Testis (tissue), 2 donors: ENCODE measurements at regions not wholly inside any gene's neighbourhood (a gene's known extent, or its start where the extent isn't known, plus 50 kb on each side); places are given as distances from the start of the nearest gene placed in this dataset.

Experiments
- DNase-seq: peaks from one replicate; pipeline ENCODE4 v3.0.0-alpha.2; 2019
- H3K27ac ChIP-seq, 2 donors: fragments of 200-600 bp; sonication (generic); one replicate each; pipeline ENCODE4 v1.5.1; 2019
- H3K27me3 ChIP-seq: fragments of 200-600 bp; sonication (generic); one replicate; pipeline ENCODE4 v1.5.1; 2019
- H3K36me3 ChIP-seq: fragments of 200-600 bp; sonication (generic); one replicate; pipeline ENCODE4 v1.5.1; 2017; ENCODE audit warnings: low read depth; ENCODE audit errors: missing control alignments
- H3K4me1 ChIP-seq: fragments of 200-600 bp; sonication (generic); one replicate; pipeline ENCODE4 v1.5.1; 2019
- H3K4me3 ChIP-seq, 2 donors: fragments of 200-600 bp; sonication (generic); one replicate each; pipeline ENCODE4 v1.5.1; 2017 to 2019
- H3K9me3 ChIP-seq: fragments of 200-600 bp; sonication (generic); one replicate; pipeline ENCODE4 v1.5.1; 2017
- CTCF ChIP-seq, 3 experiments: fragments of 450-650 bp in 2 of 3; fragments of 200-600 bp in 1 of 3; sonication (generic) in 1 of 3; IDR thresholded peaks; one replicate each; pipeline ENCODE4 v1.5.1; 2016 to 2019; ENCODE audit warnings: antibody characterized with exemption in 3 of 3, mild to moderate bottlenecking in 2 of 3, moderate library complexity in 1 of 3
- POLR2A ChIP-seq: fragments of 450-650 bp; IDR thresholded peaks from one replicate; pipeline ENCODE4 v1.6.1; 2017; ENCODE audit warnings: antibody characterized with exemption, mild to moderate bottlenecking, moderate library complexity
- WGBS, 2 donors: methylation state at CpG; one replicate each; pipeline ENCODE4 v1.1.5; 2018; 5-methylcytosine and 5-hydroxymethylcytosine counted together
- intact Hi-C: fragments of 100-400 bp; cut with DNase I; formaldehyde crosslinking; loops from one replicate; pipeline ENCODE4 v1.15.1; 2023; ENCODE audit warnings: low total_unique reads

GRCh38 chr17:79415909-79416308, 194.9 kb downstream of the RBFOX3 start:
- H3K9me3 ChIP-seq, result no peaks in the 10 kb centered on the region
- no peak overlapping the region for H3K27ac ChIP-seq
- no peak overlapping the region for H3K4me3 ChIP-seq
- no peaks in the 10 kb centered on the region for H3K36me3 ChIP-seq
- TF ChIP-seq CTCF (IDR thresholded peaks at IDR 0.05) (no peak), POLR2A (no peak)
- H3K27me3 ChIP-seq, result no peaks in the 10 kb centered on the region
- intact Hi-C loops, result no loop called here
- 80 to 81% methylated on average over 2 to 9 of the region's 9 CpGs for WGBS, 2 donors
- no peaks in the 10 kb centered on the region for H3K4me1 ChIP-seq
- DNase-seq, result no peak

- 66 to 84% methylated on average over 9 to 13 of the region's 13 CpGs for WGBS, 2 donors
- no peak for DNase-seq
- no peaks in the 10 kb centered on the region for H3K27me3 ChIP-seq
- no peak overlapping the region for H3K4me3 ChIP-seq
- intact Hi-C loops, result no loop called here
- H3K4me1 ChIP-seq, result no peaks in the 10 kb centered on the region
- no peaks in the 10 kb centered on the region for H3K9me3 ChIP-seq
- TF ChIP-seq CTCF (IDR thresholded peaks at IDR 0.05) (no peak), POLR2A (no peak)
- H3K27ac ChIP-seq, result no peak overlapping the region
- H3K36me3 ChIP-seq, result no peaks in the 10 kb centered on the region
Measured at GRCh38 chr17:79415365-79415764, 195.5 kb downstream of the RBFOX3 start.

GRCh38 chr17:79414793-79415211, 196.0 kb downstream of the RBFOX3 start:
- 74 to 78% methylated on average over 10 to 16 of the region's 16 CpGs for WGBS, 2 donors

GRCh38 chr17:79414063-79414792, 196.6 kb downstream of the RBFOX3 start:
- no peak overlapping the region for H3K27ac ChIP-seq
- no peak for TF ChIP-seq POLR2A
- no peak for TF ChIP-seq CTCF (IDR thresholded peaks at IDR 0.05)
- 87 to 90% methylated on average over 17 to 21 of the region's 21 CpGs for WGBS, 2 donors
- H3K9me3 ChIP-seq, result no peaks in the 10 kb centered on the region
- intact Hi-C loops, result no loop called here
- DNase-seq, result no peak
- H3K36me3 ChIP-seq, result no peaks in the 10 kb centered on the region
- no peaks in the 10 kb centered on the region for H3K27me3 ChIP-seq
- H3K4me1 ChIP-seq, result no peaks in the 10 kb centered on the region
- H3K4me3 ChIP-seq, result no peak overlapping the region

More at GRCh38 chr17:79414793-79415211, 196.0 kb downstream of the RBFOX3 start:
- Histone ChIP-seq H3K36me3 (no peaks in the 10 kb centered on the region), H3K4me1 (no peaks in the 10 kb centered on the region), H3K27ac (no peak overlapping the region), H3K4me3 (no peak overlapping the region), H3K27me3 (no peaks in the 10 kb centered on the region), H3K9me3 (no peaks in the 10 kb centered on the region)
- DNase-seq, result no peak
- intact Hi-C loops, result no loop called here
- TF ChIP-seq CTCF (IDR thresholded peaks at IDR 0.05) (no peak), POLR2A (no peak)

GRCh38 chr17:79413611-79414010, 197.2 kb downstream of the RBFOX3 start:
- 87% methylated on average over 3 to 11 of the region's 11 CpGs for WGBS, 2 donors
- no peaks in the 10 kb centered on the region for H3K4me1 ChIP-seq
- no peak overlapping the region for H3K4me3 ChIP-seq
- H3K27ac ChIP-seq, result no peak overlapping the region
- no peak for TF ChIP-seq CTCF (IDR thresholded peaks at IDR 0.05)
- TF ChIP-seq POLR2A, result no peak
- intact Hi-C loops, result no loop called here
- no peaks in the 10 kb centered on the region for H3K9me3 ChIP-seq
- H3K36me3 ChIP-seq, result no peaks in the 10 kb centered on the region
- H3K27me3 ChIP-seq, result no peaks in the 10 kb centered on the region
- DNase-seq, result no peak
